Myocyte (in vitro differentiated cells): ENCODE measurements at regions not wholly inside any gene's neighbourhood (a gene's known extent, or its start where the extent isn't known, plus 50 kb on each side); places are given as distances from the start of the nearest gene placed in this dataset.
A peak's percentile ranks its signal among the peaks of the same experiment; 100 is the strongest.
"Not testable (repeated sequence)": the region's sequence is repeated elsewhere in the genome, so short reads cannot be mapped to it uniquely, and the experiment has no call there.

Experiments used
- DNase-seq: peaks from one replicate; pipeline ENCODE4 v3.0.0-alpha.2; 2012; ENCODE audit warnings: low read depth

GRCh38 chr1:229142471-229142870, 128.4 kb upstream of the RAB4A start:
- DNase-seq, result no peak

GRCh38 chr1:229146647-229147046, 124.3 kb upstream of the RAB4A start:
- DNase-seq, result no peak

GRCh38 chr1:229147072-229147471, 123.8 kb upstream of the RAB4A start:
- DNase-seq, result no peak

GRCh38 chr1:229148041-229148671, 122.8 kb upstream of the RAB4A start:
- DNase-seq, result peak; percentile 40

GRCh38 chr1:229148743-229149142, 122.2 kb upstream of the RAB4A start:
- DNase-seq, result no peak

GRCh38 chr1:229149435-229149834, 121.5 kb upstream of the RAB4A start:
- DNase-seq, result no peak

- no peak for DNase-seq
Observed at GRCh38 chr1:229150518-229150917, 120.4 kb upstream of the RAB4A start.

- DNase-seq, result not testable (repeated sequence)
Observed at GRCh38 chr1:229151412-229151811, 119.5 kb upstream of the RAB4A start.

- DNase-seq, result no peak
Observed at GRCh38 chr1:229152311-229152710, 118.6 kb upstream of the RAB4A start.

- DNase-seq, result no peak
Observed at GRCh38 chr1:229153955-229154548, 116.9 kb upstream of the RAB4A start.

- DNase-seq, result no peak
Observed at GRCh38 chr1:229154811-229155210, 116.1 kb upstream of the RAB4A start.

- no peak for DNase-seq
Observed at GRCh38 chr1:229155472-229155871, 115.4 kb upstream of the RAB4A start.

- no peak for DNase-seq
Observed at GRCh38 chr1:229156872-229157271, 114.0 kb upstream of the RAB4A start.

- no peak for DNase-seq
Observed at GRCh38 chr1:229157480-229157879, 113.4 kb upstream of the RAB4A start.

- no peak for DNase-seq
Observed at GRCh38 chr1:229158341-229158921, 112.5 kb upstream of the RAB4A start.

- DNase-seq, result no peak
Observed at GRCh38 chr1:229158927-229159326, 112.0 kb upstream of the RAB4A start.

GRCh38 chr1:229159668-229160544, 111.0 kb upstream of the RAB4A start:
- no peak for DNase-seq

GRCh38 chr1:229161740-229162139, 109.2 kb upstream of the RAB4A start:
- no peak for DNase-seq

GRCh38 chr1:229162825-229163515, 107.9 kb upstream of the RAB4A start:
- no peak for DNase-seq

GRCh38 chr1:229164348-229164747, 106.6 kb upstream of the RAB4A start:
- DNase-seq, result no peak
